Peyer's patch (tissue), 4 donors: ENCODE measurements at regions not wholly inside any gene's neighbourhood (a gene's known extent, or its start where the extent isn't known, plus 50 kb on each side); places are given as distances from the start of the nearest gene placed in this dataset.

ENCODE experiments used
- CTCF ChIP-seq, 6 experiments: fragments of 450-650 bp in 4 of 6; fragments of 200-600 bp in 2 of 6; sonication (generic) in 1 of 6; IDR thresholded peaks; one replicate each; pipeline ENCODE4 v1.5.1; 2017 to 2019; ENCODE audit warnings: antibody characterized with exemption in 6 of 6, mild to moderate bottlenecking in 3 of 6, moderate library complexity in 1 of 6
- POLR2A ChIP-seq, 2 donors: fragments of 450-650 bp; IDR thresholded peaks; one replicate each; pipeline ENCODE4 v1.5.1; 2017; ENCODE audit warnings: antibody characterized with exemption in 2 of 2, mild to moderate bottlenecking in 2 of 2, moderate library complexity in 2 of 2

GRCh38 chr2:89763254-89763580, 1071.7 kb downstream of the RPIA start:
- TF ChIP-seq CTCF (IDR thresholded peaks at IDR 0.05) = no peak
- TF ChIP-seq POLR2A (IDR thresholded peaks at IDR 0.05) = no peak
